KMS-11 (cell line): ENCODE measurements at regions not wholly inside any gene's neighbourhood (a gene's known extent, or its start where the extent isn't known, plus 50 kb on each side); places are given as distances from the start of the nearest gene placed in this dataset.

Experiments used
- H2AFZ ChIP-seq: fragments of 200-600 bp; sonication (generic); 2 replicates; pipeline ENCODE4 v1.6.1; 2016; ENCODE audit warnings: antibody characterized with exemption, mixed run types, low read depth
- H3K27ac ChIP-seq: fragments of 200-600 bp; sonication (generic); 2 replicates; pipeline ENCODE4 v1.6.1; 2016; ENCODE audit warnings: mild to moderate bottlenecking, mixed run types
- H3K27me3 ChIP-seq: fragments of 200-600 bp; sonication (generic); 2 replicates; pipeline ENCODE4 v1.6.1; 2017; ENCODE audit warnings: mild to moderate bottlenecking, low read depth, mixed run types, moderate library complexity; ENCODE audit not compliant: insufficient read depth
- H3K36me3 ChIP-seq: fragments of 200-600 bp; sonication (generic); 2 replicates; pipeline ENCODE4 v1.6.1; 2017; ENCODE audit warnings: mild to moderate bottlenecking, mixed run types; ENCODE audit not compliant: insufficient read depth
- H3K4me1 ChIP-seq: fragments of 200-600 bp; sonication (generic); 2 replicates; pipeline ENCODE4 v1.6.1; 2016; ENCODE audit warnings: mild to moderate bottlenecking, low read depth, mixed run types; ENCODE audit not compliant: poor library complexity, severe bottlenecking
- H3K4me2 ChIP-seq: fragments of 200-600 bp; sonication (generic); 2 replicates; pipeline ENCODE4 v1.7.0; 2016; ENCODE audit warnings: mild to moderate bottlenecking, mixed run types
- H3K4me3 ChIP-seq: fragments of 200-600 bp; sonication (generic); IDR thresholded peaks from 2 replicates; pipeline ENCODE4 v1.6.1; 2017; ENCODE audit warnings: low read depth, low read length, mixed read lengths; ENCODE audit not compliant: insufficient read depth
- H3K79me2 ChIP-seq: fragments of 200-600 bp; sonication (generic); 2 replicates; pipeline ENCODE4 v1.6.1; 2016; ENCODE audit warnings: low read depth, mixed run types; ENCODE audit not compliant: insufficient read depth
- H3K9ac ChIP-seq: fragments of 200-600 bp; sonication (generic); 2 replicates; pipeline ENCODE4 v1.6.1; 2016; ENCODE audit warnings: mild to moderate bottlenecking, mixed run types
- H4K20me1 ChIP-seq: fragments of 200-600 bp; sonication (generic); 2 replicates; pipeline ENCODE4 v1.6.1; 2016; ENCODE audit warnings: mild to moderate bottlenecking, mixed run types; ENCODE audit not compliant: insufficient read depth
- TF ChIP-seq, protein P1 (sequence below): fragments of 200-600 bp; sonication (generic); conservative IDR thresholded peaks from 2 replicates; pipeline ENCODE4 v1.6.1; 2017; ENCODE audit warnings: low read depth, mild to moderate bottlenecking, antibody characterized with exemption, low read length, moderate library complexity, mixed read lengths

DNA sequence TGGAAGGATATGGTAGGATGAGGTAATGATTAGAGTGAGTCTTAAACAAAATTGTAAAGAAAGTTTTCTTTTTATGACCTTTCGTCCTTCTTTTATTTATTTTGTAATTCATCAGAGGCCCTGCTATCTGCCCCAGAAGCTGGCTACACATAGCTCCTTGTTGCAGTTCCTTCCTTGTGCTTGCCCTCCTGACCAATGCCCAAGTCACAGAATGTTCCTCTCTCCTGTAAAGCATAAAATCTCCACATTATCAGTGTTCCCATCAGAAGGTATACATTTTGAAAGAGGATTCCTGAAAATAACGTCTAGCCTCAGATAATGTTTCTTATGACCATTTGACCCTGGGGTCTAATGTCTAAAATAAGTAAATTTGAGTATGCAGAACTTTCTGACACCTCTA, 78.3 kb downstream of the RND3 start:
- Histone ChIP-seq H4K20me1 (no peaks in the 10 kb centered on the region), H3K4me3 (no peak overlapping the region), H3K4me2 (no peak overlapping the region), H3K27me3 (no peaks in the 10 kb centered on the region), H3K36me3 (no peaks in the 10 kb centered on the region), H2AFZ (no peak overlapping the region), H3K4me1 (peaks cover 21% of the 10 kb centered on the region), H3K79me2 (no peaks in the 10 kb centered on the region), H3K27ac (no peak overlapping the region), H3K9ac (no peak overlapping the region)
- TF ChIP-seq, protein P1, sequence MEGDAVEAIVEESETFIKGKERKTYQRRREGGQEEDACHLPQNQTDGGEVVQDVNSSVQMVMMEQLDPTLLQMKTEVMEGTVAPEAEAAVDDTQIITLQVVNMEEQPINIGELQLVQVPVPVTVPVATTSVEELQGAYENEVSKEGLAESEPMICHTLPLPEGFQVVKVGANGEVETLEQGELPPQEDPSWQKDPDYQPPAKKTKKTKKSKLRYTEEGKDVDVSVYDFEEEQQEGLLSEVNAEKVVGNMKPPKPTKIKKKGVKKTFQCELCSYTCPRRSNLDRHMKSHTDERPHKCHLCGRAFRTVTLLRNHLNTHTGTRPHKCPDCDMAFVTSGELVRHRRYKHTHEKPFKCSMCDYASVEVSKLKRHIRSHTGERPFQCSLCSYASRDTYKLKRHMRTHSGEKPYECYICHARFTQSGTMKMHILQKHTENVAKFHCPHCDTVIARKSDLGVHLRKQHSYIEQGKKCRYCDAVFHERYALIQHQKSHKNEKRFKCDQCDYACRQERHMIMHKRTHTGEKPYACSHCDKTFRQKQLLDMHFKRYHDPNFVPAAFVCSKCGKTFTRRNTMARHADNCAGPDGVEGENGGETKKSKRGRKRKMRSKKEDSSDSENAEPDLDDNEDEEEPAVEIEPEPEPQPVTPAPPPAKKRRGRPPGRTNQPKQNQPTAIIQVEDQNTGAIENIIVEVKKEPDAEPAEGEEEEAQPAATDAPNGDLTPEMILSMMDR: no peak

DNA sequence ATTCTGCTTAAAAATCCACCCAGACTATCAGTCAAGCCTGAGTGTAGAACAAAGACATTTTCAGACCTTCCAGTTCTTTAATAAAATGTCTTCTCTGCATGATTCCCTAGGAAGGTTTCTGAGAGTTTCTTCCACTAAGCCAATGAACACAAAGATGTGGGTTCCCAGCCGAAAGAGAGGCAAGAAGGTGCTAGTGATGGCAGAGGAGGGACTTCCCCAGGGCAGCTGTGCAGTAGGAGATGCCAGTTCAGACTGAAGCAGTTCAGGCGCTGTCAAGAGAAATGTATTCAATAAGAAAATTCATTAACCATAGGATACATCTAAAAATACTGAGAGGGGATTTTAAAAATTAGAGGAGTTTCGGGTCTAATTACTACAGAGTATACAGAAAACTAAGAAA, 83.3 kb downstream of the RND3 start:
- no peaks in the 10 kb centered on the region for H3K36me3 ChIP-seq
- 0 out of 2 replicates have a peak overlapping the region, but pooled peaks have one; percentile 5 for H2AFZ ChIP-seq
- H3K27ac ChIP-seq: peak overlapping the region; percentile 90
- H3K4me3 ChIP-seq: peak overlapping the region; percentile 52
- H4K20me1 ChIP-seq: no peaks in the 10 kb centered on the region
- H3K4me1 ChIP-seq: peaks cover 60% of the 10 kb centered on the region
- H3K9ac ChIP-seq: no peak overlapping the region
- TF ChIP-seq, protein P1: no peak
- H3K4me2 ChIP-seq: peak overlapping the region; percentile 69
- H3K79me2 ChIP-seq: no peaks in the 10 kb centered on the region
- H3K27me3 ChIP-seq: no peaks in the 10 kb centered on the region

DNA sequence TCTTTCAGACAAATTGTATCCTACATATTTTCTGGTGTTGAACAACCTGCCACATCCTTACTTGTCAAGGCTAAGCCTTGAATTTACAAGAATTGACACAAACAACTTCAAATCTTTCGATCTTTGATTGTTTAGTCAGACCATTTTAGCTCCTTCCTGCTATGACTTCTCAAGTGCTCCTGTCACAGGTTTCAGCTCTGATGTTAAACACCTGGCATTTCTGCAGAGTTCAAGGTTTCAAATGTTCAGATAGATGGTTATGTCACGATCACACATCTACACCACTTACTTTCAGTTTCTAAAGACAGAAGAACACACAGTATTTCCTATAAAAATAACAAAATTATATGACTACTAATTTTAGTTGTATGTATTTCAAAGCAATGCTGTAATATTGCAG, 84.0 kb downstream of the RND3 start:
- H2AFZ ChIP-seq: peak overlapping the region; percentile 57; the same call in 1 of the 2 replicates
- peak overlapping the region; percentile 52 for H3K4me3 ChIP-seq
- TF ChIP-seq, protein P1: no peak
- no peaks in the 10 kb centered on the region for H3K27me3 ChIP-seq
- H3K79me2 ChIP-seq: no peaks in the 10 kb centered on the region
- peak overlapping the region; percentile 90 for H3K27ac ChIP-seq
- no peaks in the 10 kb centered on the region for H4K20me1 ChIP-seq
- H3K36me3 ChIP-seq: no peaks in the 10 kb centered on the region
- peaks cover 60% of the 10 kb centered on the region for H3K4me1 ChIP-seq
- H3K4me2 ChIP-seq: peak overlapping the region; percentile 69
- peak overlapping the region; percentile 51; the same call in 1 of the 2 replicates for H3K9ac ChIP-seq

DNA sequence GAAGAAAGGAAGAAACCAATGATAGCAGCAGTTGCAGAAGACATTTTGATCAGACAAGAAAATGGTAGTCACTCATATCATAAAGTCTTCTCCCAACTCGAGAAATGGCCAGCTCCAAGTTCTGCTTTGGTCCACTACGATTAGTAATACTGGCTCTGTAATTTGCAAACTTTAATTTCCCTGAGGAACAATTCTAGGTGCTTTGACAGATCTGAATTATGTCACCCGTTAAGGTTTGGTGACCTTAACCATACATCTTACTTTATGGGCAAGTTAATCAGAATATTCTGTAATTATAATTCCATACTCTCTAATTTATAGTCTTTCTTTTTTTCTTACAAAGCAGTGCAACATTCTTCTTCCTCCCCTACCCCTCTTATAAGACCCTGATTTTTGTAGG, 84.5 kb downstream of the RND3 start:
- TF ChIP-seq, protein P1: no peak
- Histone ChIP-seq H3K36me3 (no peaks in the 10 kb centered on the region), H2AFZ (peak overlapping the region; percentile 57; the same call in 1 of the 2 replicates), H3K27me3 (no peaks in the 10 kb centered on the region), H3K4me2 (peak overlapping the region; percentile 69), H3K9ac (peak overlapping the region; percentile 51; the same call in 1 of the 2 replicates), H3K27ac (peak overlapping the region; percentile 90), H3K79me2 (no peaks in the 10 kb centered on the region), H4K20me1 (no peaks in the 10 kb centered on the region), H3K4me1 (peaks cover 60% of the 10 kb centered on the region), H3K4me3 (peak overlapping the region; percentile 20)
